ENCODE measurements at regions not wholly inside any gene's neighbourhood (a gene's known extent, or its start where the extent isn't known, plus 50 kb on each side); places are given as distances from the start of the nearest gene placed in this dataset.
"Not testable (repeated sequence)": the region's sequence is repeated elsewhere in the genome, so short reads cannot be mapped to it uniquely, and the experiment has no call there.

DNA sequence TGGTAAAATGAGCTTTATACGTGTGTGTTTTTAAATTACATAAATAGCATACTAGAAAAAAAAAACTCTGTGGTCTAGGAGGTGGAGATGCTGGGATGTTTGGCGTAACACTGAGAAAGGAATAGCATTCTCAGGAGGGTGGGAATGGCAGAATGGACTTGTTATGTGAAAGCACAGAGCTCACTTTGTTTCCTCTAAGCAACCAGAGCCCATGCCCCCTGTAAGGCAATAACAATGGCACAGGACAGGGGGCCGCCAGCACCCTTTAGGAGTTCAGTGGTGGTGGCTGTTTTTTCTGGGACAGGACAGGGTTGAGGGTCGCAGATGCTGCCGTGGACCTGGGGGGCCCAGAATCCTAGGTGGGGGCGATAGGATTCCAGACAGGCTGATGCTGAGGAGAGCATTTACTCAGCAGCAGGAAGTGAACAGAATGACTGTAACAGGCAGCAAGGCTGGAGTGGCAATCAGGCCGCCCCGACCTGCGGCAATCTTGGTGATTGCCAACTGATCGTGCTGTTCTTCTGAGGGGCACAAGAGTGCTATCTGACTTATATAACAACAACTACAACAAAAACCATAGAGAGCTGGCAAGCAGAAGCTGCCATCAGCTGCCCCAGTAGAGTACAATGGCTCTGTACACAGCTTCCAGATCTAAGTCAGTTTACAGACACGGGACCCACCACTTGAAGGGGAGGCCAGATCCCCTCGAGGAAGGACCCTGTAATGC lies 160.4 kb downstream of the UACA start:
- peaks cover 5% of the 10 kb centered on the region for H3K4me1 Mint-ChIP-seq (ENCODE audit: low read depth)
- no peaks in the 10 kb centered on the region for H3K36me3 Mint-ChIP-seq (ENCODE audit: low read depth)
- H3K9me3 Mint-ChIP-seq: peaks cover 17% of the 10 kb centered on the region
- H3K27ac Mint-ChIP-seq: no peak overlapping the region
- H3K27me3 Mint-ChIP-seq: peaks cover 3% of the 10 kb centered on the region
- H3K4me3 Mint-ChIP-seq: no peak overlapping the region
- intact Hi-C loops (cut with micrococcal nuclease): no loop called here

GRCh38 chr15:70602281-70602680 lies 161.1 kb downstream of the UACA start:
- Mint-ChIP-seq H3K4me1 (ENCODE audit: low read depth) (no peaks in the 10 kb centered on the region), H3K27me3 (peaks cover 3% of the 10 kb centered on the region), H3K4me3 (no peak overlapping the region), H3K27ac (no peak overlapping the region), H3K9me3 (peaks cover 17% of the 10 kb centered on the region), H3K36me3 (ENCODE audit: low read depth) (no peaks in the 10 kb centered on the region)
- intact Hi-C loops (cut with micrococcal nuclease): no loop called here

DNA sequence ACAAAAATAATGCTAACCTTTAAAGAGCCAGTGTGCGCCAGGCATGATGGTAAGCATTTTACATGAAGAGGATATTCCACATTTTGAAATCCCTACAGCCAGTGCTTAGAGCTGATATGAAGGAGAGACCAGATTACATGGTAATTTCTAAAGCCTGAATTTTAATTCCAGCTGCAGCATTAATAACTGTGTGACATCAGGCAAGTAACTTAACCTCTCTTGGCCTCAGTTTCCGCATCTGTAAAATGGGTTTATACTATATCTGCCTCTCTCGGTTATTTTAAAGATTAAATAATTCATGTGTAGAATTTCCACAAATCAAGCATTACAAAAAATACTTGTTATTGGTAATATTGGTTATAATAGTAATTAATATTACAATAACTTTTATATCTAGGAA lies 165.4 kb downstream of the UACA start:
- H3K4me1 Mint-ChIP-seq (ENCODE audit: low read depth): no peaks in the 10 kb centered on the region
- peaks cover 45% of the 10 kb centered on the region for H3K9me3 Mint-ChIP-seq
- H3K4me3 Mint-ChIP-seq: no peak overlapping the region
- no peak overlapping the region for H3K27ac Mint-ChIP-seq
- intact Hi-C loops (cut with micrococcal nuclease): no loop called here
- H3K36me3 Mint-ChIP-seq (ENCODE audit: low read depth): no peaks in the 10 kb centered on the region
- peaks cover 3% of the 10 kb centered on the region for H3K27me3 Mint-ChIP-seq

DNA sequence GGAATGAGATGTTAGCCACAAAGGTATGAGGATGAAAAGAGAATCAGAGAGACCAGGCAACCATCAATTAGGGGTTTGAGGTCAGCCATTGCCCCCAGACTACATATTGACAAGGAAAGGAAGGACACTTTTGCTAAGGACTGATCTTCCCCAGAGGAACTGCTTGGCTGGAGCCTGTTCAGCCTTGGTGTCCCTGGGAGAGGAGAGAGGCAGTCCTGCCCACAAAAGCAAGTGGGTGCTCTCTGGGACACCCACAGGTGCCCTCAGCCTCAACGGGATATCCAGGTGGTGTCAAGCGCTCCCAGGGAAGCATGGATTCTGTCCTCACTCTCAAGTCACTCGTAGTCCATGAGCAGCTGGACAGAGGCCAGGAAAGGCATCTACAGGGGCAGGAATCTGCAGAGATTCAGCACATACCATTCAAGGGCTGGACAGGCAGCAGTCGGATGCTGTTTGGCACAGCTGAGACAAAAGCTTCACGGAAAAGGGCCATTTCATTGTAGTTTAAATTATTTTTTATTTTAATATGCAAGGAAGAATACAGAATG lies 166.2 kb downstream of the UACA start:
- Mint-ChIP-seq H3K27ac (no peak overlapping the region), H3K36me3 (ENCODE audit: low read depth) (no peaks in the 10 kb centered on the region), H3K4me3 (no peak overlapping the region), H3K9me3 (peaks cover 51% of the 10 kb centered on the region), H3K27me3 (peaks cover 3% of the 10 kb centered on the region), H3K4me1 (ENCODE audit: low read depth) (no peaks in the 10 kb centered on the region)
- intact Hi-C loops (cut with micrococcal nuclease): no loop called here

GRCh38 chr15:70596354-70597055 lies 166.9 kb downstream of the UACA start:
- Mint-ChIP-seq H3K4me3 (no peak overlapping the region), H3K36me3 (ENCODE audit: low read depth) (no peaks in the 10 kb centered on the region), H3K27ac (no peak overlapping the region), H3K27me3 (peaks cover 3% of the 10 kb centered on the region), H3K9me3 (peaks cover 57% of the 10 kb centered on the region), H3K4me1 (ENCODE audit: low read depth) (no peaks in the 10 kb centered on the region)
- intact Hi-C loops (cut with micrococcal nuclease): no loop called here

DNA sequence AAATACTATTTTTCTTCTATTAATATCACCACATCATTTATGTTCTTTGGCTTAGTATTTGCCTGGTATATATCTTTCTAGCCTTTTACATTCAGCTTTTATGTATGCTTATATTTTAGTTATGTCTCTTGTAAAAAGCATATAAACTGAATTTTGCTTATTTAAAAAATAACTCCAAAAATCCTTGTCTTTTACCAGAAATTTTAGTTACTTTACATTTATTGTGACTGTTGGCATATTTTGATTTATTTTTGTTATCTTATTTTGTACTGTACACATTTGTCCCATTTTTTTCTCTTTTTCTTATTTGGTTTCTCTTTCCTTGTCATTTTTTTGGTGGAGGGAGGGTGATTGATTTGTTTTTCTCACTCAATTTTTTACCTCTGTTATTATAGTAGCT lies 169.6 kb downstream of the UACA start:
- Mint-ChIP-seq H3K36me3 (ENCODE audit: low read depth) (no peaks in the 10 kb centered on the region), H3K27me3 (no peaks in the 10 kb centered on the region), H3K4me3 (no peak overlapping the region), H3K4me1 (ENCODE audit: low read depth) (peaks cover 8% of the 10 kb centered on the region), H3K9me3 (peaks cover 44% of the 10 kb centered on the region), H3K27ac (no peak overlapping the region)
- intact Hi-C loops (cut with micrococcal nuclease): no loop called here

DNA sequence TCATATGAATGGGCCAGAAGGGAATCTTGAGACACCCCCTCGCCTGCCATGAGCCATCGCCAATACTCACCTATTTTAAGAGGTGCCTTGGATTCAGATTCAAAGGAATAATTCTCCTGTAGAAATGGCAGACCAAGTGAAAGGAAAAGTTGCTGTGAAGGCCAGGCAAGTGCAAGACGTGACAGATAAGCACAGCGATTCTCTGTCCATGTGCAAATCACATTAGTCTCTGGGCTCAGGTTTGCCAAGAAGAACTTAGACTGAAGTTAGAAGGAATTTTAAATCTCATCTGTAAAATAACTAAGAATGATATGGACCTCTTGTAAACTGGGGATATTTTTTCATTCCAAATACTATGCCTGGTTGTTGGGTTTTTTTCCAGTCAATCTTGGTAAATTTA lies 173.6 kb downstream of the UACA start:
- H3K36me3 Mint-ChIP-seq (ENCODE audit: low read depth): no peaks in the 10 kb centered on the region
- H3K4me3 Mint-ChIP-seq: no peak overlapping the region
- H3K9me3 Mint-ChIP-seq: peaks cover 33% of the 10 kb centered on the region
- H3K27me3 Mint-ChIP-seq: peaks cover 16% of the 10 kb centered on the region
- intact Hi-C loops (cut with micrococcal nuclease): no loop called here
- peaks cover 14% of the 10 kb centered on the region for H3K4me1 Mint-ChIP-seq (ENCODE audit: low read depth)
- H3K27ac Mint-ChIP-seq: no peak overlapping the region

DNA sequence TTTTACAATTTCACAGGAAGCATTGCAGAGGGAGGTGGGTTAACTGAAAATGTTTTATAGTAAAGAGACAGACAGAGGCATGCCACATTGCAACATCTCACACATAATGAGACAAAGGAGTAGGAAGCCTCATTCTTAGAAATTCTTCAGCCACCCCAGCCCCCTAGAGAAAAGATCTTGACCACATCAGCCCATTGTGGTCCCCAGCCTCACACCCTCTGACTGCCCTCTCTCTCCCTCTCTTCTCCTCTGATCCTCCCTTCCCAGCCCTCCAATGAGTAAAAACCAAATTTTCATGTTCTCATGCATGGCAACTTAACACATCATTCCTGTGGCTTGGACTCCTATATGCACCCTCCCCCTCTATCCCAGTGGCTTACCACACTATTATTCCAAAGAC lies 174.1 kb downstream of the UACA start:
- Mint-ChIP-seq H3K9me3 (peaks cover 28% of the 10 kb centered on the region), H3K27me3 (peaks cover 21% of the 10 kb centered on the region), H3K27ac (no peak overlapping the region), H3K4me3 (no peak overlapping the region), H3K36me3 (ENCODE audit: low read depth) (no peaks in the 10 kb centered on the region), H3K4me1 (ENCODE audit: low read depth) (peaks cover 14% of the 10 kb centered on the region)
- intact Hi-C loops (cut with micrococcal nuclease): no loop called here

DNA sequence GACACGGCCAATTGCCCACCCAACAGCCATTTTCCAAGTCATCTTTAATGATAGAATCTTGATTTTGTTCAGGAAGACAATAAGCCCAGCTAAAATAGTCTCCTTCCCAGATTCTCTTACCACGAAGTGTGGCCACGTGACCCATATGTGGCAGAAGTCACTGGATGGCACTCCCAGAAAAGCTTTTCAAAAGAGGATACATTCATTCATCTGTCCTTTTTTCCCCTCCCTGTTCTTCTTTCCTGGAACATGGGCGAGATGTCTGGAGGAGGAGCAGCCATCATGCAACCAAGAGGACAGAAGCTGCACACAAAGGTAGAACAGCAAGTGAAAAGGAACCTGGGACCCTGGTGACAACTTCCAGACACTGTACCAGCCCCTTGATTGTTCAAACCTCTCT lies 174.7 kb downstream of the UACA start:
- Mint-ChIP-seq H3K27me3 (peaks cover 23% of the 10 kb centered on the region), H3K4me3 (no peak overlapping the region), H3K27ac (no peak overlapping the region), H3K9me3 (peaks cover 22% of the 10 kb centered on the region), H3K36me3 (ENCODE audit: low read depth) (no peaks in the 10 kb centered on the region), H3K4me1 (ENCODE audit: low read depth) (peaks cover 14% of the 10 kb centered on the region)
- intact Hi-C loops (cut with micrococcal nuclease): no loop called here

GRCh38 chr15:70587896-70588567 lies 175.3 kb downstream of the UACA start:
- Mint-ChIP-seq H3K27ac (no peak overlapping the region), H3K36me3 (ENCODE audit: low read depth) (no peaks in the 10 kb centered on the region), H3K9me3 (peaks cover 16% of the 10 kb centered on the region), H3K4me1 (ENCODE audit: low read depth) (peaks cover 14% of the 10 kb centered on the region), H3K4me3 (no peak overlapping the region), H3K27me3 (peaks cover 23% of the 10 kb centered on the region)
- intact Hi-C loops (cut with micrococcal nuclease): no loop called here

DNA sequence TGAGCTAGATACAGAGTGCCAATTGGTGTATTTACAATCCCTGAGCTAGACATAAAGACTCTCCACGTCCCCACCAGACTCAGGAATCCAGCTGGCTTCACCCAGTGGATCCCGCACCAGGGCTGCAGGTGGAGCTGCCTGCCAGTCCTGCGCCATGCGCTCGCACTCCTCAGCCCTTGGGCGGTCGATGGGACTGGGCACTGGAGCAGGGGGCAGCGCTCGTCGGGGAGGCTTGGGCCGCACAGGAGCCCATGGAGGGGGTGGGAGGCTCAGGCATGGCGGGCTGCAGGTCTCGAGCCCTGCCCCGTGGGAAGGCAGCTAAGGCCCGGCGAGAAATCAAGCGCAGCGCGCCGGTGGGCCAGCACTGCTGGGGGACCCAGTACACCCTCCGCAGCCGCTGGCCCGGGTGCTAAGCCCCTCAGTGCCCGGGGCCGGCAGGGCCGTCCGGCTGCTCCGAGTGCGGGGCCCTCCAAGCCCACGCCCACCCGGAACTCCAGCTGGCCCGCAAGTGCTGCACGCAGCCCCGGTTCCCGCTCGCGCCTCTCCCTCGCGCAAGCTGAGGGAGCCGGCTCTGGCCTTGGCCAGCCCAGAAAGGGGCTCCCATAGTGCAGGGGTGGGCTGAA lies 176.2 kb downstream of the UACA start:
- intact Hi-C loops (cut with micrococcal nuclease); H3K9me3 Mint-ChIP-seq; H3K4me3 Mint-ChIP-seq; H3K36me3 Mint-ChIP-seq (ENCODE audit: low read depth); H3K27ac Mint-ChIP-seq: not testable (repeated sequence)
- Mint-ChIP-seq H3K27me3 (peaks cover 23% of the 10 kb centered on the region), H3K4me1 (ENCODE audit: low read depth) (peaks cover 14% of the 10 kb centered on the region)

DNA sequence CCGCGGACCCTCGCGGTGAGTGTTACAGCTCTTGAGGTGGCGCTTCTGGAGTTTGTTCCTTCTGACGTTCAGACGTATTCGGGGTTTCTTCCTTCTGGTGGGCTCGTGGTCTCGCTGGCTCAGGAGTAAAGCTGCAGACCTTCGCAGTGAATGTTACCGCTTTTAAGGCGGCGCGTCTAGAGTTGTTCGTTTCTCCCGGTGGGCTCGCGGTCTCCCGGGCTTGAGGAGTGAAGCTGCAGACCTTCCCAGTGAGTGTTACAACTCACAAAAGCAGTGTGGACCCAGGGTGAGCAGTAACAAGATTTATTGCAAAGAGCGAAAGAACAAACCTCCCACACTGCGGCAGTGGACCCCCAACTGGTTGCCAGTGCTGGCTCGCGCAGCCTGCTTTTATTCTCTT lies 177.1 kb downstream of the UACA start:
- intact Hi-C loops (cut with micrococcal nuclease): no loop called here
- Mint-ChIP-seq H3K9me3 (peaks cover under 1% of the 10 kb centered on the region), H3K27me3 (peaks cover 23% of the 10 kb centered on the region), H3K4me3 (no peak overlapping the region), H3K36me3 (ENCODE audit: low read depth) (no peaks in the 10 kb centered on the region), H3K27ac (no peak overlapping the region), H3K4me1 (ENCODE audit: low read depth) (peaks cover 14% of the 10 kb centered on the region)

DNA sequence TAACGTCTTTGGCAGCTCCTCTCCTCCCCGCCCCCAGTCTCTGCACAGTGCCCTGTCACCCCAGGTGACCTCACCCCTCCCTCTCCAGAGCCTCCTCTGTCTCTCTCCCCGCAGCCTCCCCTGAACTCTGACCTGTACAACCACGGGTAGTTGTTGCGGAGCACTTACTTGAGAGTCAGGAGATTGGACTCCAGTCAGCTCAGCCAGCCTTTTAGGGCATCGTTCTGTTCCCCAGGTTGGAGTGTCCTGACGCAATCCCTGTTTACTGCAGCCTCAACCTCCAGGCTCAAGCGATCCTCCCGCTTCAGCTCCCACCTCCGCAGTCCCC lies 177.7 kb downstream of the UACA start:
- Mint-ChIP-seq H3K4me3 (no peak overlapping the region), H3K36me3 (ENCODE audit: low read depth) (no peaks in the 10 kb centered on the region), H3K9me3 (no peaks in the 10 kb centered on the region), H3K4me1 (ENCODE audit: low read depth) (peaks cover 14% of the 10 kb centered on the region), H3K27ac (no peak overlapping the region), H3K27me3 (peaks cover 23% of the 10 kb centered on the region)
- intact Hi-C loops (cut with micrococcal nuclease): no loop called here

Data from dendritic cell treated with granulocyte-macrophage colony-stimulating factor and Interleukin-4, amounts not matched to agents 40 ng/mL and 50 ng/mL, for 4 days (primary cell).